Prostate gland (tissue), 2 donors: ENCODE measurements at regions not wholly inside any gene's neighbourhood (a gene's known extent, or its start where the extent isn't known, plus 50 kb on each side); places are given as distances from the start of the nearest gene placed in this dataset.

Source experiments
- DNase-seq: peaks from one replicate; pipeline ENCODE4 v3.0.0-alpha.2; 2019; ENCODE audit warnings: low spot score
- H3K27ac ChIP-seq, 2 donors: fragments of 200-600 bp; sonication (generic); 2 replicates each; pipeline ENCODE4 v1.5.1; 2017 to 2019
- H3K27me3 ChIP-seq: fragments of 200-600 bp; sonication (generic); replicated peaks from 2 replicates; pipeline ENCODE4 v1.5.1; 2019; ENCODE audit not compliant: insufficient read depth
- H3K36me3 ChIP-seq, 2 donors: fragments of 200-600 bp; sonication (generic); 1 replicate in 1 of 2; 2 replicates in 1 of 2; pipeline versions ENCODE4 v1.5.1 to v1.8.1; 2017 to 2019
- H3K4me1 ChIP-seq: fragments of 200-600 bp; sonication (generic); replicated peaks from 2 replicates; pipeline ENCODE4 v1.5.1; 2019
- H3K4me3 ChIP-seq, 2 donors: fragments of 200-600 bp; sonication (generic); 2 replicates each; pipeline ENCODE4 v1.5.1; 2017 to 2019
- H3K9me3 ChIP-seq: fragments of 200-600 bp; sonication (generic); 2 replicates; pipeline ENCODE4 v1.5.1; 2017
- POLR2A ChIP-seq: fragments of 450-650 bp; IDR thresholded peaks from one replicate; pipeline ENCODE4 v1.6.1; 2016; ENCODE audit warnings: antibody characterized with exemption, mild to moderate bottlenecking
- POLR2AphosphoS5 ChIP-seq: sonication (generic); formaldehyde crosslinking; IDR thresholded peaks from one replicate; pipeline ENCODE4 v1.6.1; 2017; ENCODE audit warnings: antibody characterized with exemption
- whole genome bisulfite sequencing: methylation state at CpG from one replicate; pipeline ENCODE4 v1.1.5; 2018; 5-methylcytosine and 5-hydroxymethylcytosine counted together
- intact Hi-C: fragments of 100-400 bp; cut with DNase I; formaldehyde crosslinking; loops from one replicate; pipeline ENCODE4 v1.14.2; 2022
- TF ChIP-seq, protein P1 (sequence below), 4 experiments: fragments of 200-600 bp in 2 of 4; fragments of 450-650 bp in 2 of 4; sonication (generic) in 2 of 4; IDR thresholded peaks; 1 replicate in 3 of 4; 2 replicates in 1 of 4; pipeline ENCODE4 v1.5.1; 2016 to 2019; ENCODE audit warnings: antibody characterized with exemption in 4 of 4, mild to moderate bottlenecking in 2 of 4, moderate library complexity in 2 of 4

DNA sequence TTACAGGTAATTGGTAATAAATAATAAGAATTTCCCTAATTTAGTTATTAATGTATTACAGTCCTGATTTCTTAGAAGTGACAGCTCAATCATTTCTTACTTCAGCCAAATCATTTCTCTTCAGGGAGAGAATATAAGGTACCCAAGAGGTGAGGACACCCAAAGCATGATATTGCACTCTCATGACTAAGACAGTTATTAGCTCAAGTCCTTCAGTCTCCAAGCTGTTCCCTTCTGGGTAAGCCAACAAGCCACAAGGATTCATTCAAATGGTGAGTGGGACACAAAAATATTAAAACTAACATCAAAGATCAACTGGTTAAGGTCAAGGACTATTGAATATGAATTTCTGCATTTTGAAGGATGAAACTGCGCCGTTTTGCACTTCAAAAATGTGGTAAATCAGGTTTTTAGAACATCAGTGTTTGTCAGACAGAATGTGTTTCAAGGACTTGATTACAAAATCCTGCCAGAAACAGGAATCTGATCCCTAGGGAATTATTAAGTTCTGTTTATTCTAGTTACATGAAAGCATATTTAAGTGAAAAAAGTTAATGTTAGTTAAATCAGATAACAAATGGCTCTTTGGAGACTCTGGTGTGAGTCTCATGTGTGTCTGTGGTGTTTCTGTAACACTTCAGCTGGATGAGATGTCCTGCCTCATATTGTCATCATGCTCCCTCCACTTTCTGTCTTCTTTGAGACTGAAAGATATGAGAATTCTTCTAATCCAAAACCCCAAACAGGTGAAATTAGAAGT is 101.7 kb upstream of the COL8A1 start:
- no peaks in the 10 kb centered on the region for H3K4me1 ChIP-seq
- no peaks in the 10 kb centered on the region for H3K36me3 ChIP-seq
- WGBS: 42% methylated on average over 2 of the region's 2 CpGs
- DNase-seq: no peak
- H3K9me3 ChIP-seq: no peaks in the 10 kb centered on the region
- H3K27ac ChIP-seq: no peak overlapping the region
- no peak overlapping the region for H3K4me3 ChIP-seq
- no peaks in the 10 kb centered on the region for H3K27me3 ChIP-seq
- intact Hi-C loops: no loop called here
- TF ChIP-seq POLR2AphosphoS5 (no peak), POLR2A (no peak)
- TF ChIP-seq, protein P1, sequence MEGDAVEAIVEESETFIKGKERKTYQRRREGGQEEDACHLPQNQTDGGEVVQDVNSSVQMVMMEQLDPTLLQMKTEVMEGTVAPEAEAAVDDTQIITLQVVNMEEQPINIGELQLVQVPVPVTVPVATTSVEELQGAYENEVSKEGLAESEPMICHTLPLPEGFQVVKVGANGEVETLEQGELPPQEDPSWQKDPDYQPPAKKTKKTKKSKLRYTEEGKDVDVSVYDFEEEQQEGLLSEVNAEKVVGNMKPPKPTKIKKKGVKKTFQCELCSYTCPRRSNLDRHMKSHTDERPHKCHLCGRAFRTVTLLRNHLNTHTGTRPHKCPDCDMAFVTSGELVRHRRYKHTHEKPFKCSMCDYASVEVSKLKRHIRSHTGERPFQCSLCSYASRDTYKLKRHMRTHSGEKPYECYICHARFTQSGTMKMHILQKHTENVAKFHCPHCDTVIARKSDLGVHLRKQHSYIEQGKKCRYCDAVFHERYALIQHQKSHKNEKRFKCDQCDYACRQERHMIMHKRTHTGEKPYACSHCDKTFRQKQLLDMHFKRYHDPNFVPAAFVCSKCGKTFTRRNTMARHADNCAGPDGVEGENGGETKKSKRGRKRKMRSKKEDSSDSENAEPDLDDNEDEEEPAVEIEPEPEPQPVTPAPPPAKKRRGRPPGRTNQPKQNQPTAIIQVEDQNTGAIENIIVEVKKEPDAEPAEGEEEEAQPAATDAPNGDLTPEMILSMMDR (IDR thresholded peaks at IDR 0.05): no peak

DNA sequence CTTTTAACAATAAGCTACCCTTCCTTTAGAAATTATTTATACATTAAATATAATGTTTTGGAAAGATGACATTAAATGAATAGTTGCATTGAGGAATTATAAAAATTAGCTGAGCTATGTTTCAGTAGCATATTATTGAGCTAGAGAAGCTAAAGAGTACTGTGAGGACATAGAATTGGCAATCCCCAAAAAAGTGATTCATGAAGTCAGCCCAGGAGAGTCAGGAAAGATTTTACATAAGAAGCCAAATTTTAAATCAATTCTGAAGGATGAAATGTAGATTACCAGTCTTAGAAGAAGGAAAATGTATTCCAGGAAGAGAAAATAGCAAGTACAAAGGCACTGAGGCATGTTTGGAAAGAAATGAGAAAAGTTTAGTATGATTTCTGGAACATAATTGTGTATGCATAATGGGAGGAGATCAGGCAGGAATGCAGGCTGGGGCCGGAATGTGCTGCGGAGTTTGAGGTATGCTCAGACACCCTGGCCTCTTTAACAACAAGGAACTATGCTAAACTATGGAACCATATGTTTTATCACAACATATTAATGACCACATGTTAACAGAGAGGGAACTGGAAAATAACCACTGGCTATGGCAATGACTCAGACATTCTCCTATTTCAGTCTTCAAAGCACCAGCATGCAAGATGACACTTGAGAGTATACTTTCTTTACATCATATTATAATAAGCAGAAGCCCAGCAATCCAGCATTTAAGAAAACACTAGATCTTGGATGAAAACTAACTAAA is 103.3 kb upstream of the COL8A1 start:
- WGBS: 78% methylated on average over 2 of the region's 2 CpGs
- Histone ChIP-seq H3K27me3 (no peaks in the 10 kb centered on the region), H3K36me3 (no peaks in the 10 kb centered on the region), H3K9me3 (no peaks in the 10 kb centered on the region), H3K4me3 (no peak overlapping the region), H3K27ac (no peak overlapping the region), H3K4me1 (no peaks in the 10 kb centered on the region)
- intact Hi-C loops: no loop called here
- no peak for DNase-seq
- TF ChIP-seq POLR2AphosphoS5 (no peak), POLR2A (no peak)
- TF ChIP-seq, protein P1 (IDR thresholded peaks at IDR 0.05): no peak

DNA sequence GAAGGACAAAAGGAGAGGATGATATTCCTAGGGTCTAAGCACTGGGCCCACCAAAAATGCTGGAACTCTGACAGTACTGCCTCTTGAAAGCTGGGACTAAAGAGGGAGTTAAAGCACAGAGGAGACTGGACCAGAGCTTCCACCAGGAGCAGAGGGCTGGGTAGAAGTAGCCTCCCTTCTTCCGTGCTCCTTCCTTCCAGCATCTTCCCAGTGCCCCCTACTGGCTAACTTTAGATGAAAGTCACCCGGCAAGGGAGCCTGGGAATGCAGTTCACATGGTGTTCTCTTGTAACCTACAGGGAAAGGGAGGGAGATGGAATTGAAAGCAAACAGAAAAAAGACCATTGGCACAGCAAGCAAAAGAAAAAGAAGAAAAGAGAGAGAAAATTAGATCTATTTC is 106.1 kb upstream of the COL8A1 start:
- no peak for DNase-seq
- intact Hi-C loops: no loop called here
- 51% methylated on average over 2 of the region's 2 CpGs for WGBS

DNA sequence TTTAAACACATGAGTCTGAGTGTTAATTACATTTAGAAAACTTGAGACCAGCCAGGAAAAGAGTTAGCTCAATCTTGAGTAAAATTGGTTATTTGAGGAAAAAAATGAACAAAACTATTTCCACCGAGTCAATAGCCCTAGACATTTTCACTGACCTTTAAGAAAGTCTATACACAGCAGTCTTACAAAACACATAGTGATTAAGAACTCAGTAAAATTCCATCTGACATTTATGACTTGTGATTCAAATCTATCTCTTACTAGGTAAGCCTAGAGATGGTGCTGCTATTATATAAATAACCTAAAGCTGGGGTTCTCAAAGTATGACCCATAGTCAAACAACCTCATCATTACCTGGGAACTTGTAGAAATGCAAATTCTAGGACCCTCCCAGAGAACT is 109.1 kb upstream of the COL8A1 start:
- DNase-seq: no peak
- H3K27ac ChIP-seq: no peak overlapping the region
- H3K9me3 ChIP-seq: no peaks in the 10 kb centered on the region
- H3K4me1 ChIP-seq: no peaks in the 10 kb centered on the region
- WGBS: 45% methylated on average over 1 of the region's 1 CpG
- intact Hi-C loops: no loop called here
- H3K36me3 ChIP-seq: no peaks in the 10 kb centered on the region
- no peaks in the 10 kb centered on the region for H3K27me3 ChIP-seq
- TF ChIP-seq, protein P1 (IDR thresholded peaks at IDR 0.05): no peak
- TF ChIP-seq POLR2AphosphoS5 (no peak), POLR2A (no peak)
- no peak overlapping the region for H3K4me3 ChIP-seq

More for the DNA sequence above, 106.1 kb upstream of the COL8A1 start:
- Histone ChIP-seq H3K4me3 (no peak overlapping the region), H3K36me3 (no peaks in the 10 kb centered on the region), H3K4me1 (no peaks in the 10 kb centered on the region), H3K27ac (no peak overlapping the region), H3K9me3 (no peaks in the 10 kb centered on the region), H3K27me3 (no peaks in the 10 kb centered on the region)
- TF ChIP-seq POLR2AphosphoS5 (no peak), POLR2A (no peak)
- TF ChIP-seq, protein P1 (IDR thresholded peaks at IDR 0.05): peak in 2 of 4 experiments; percentile 14 to 19
